Gastroesophageal sphincter (tissue), 4 donors: ENCODE measurements at regions not wholly inside any gene's neighbourhood (a gene's known extent, or its start where the extent isn't known, plus 50 kb on each side); places are given as distances from the start of the nearest gene placed in this dataset.

Source experiments
- ATAC-seq: fragments of 150-250 bp; one replicate; pipeline ENCODE4 v1.9.1; 2016; ENCODE audit warnings: mild to moderate bottlenecking, moderate library complexity
- H3K27ac ChIP-seq, 4 donors: fragments of 200-600 bp; sonication (generic) in 3 of 4; 1 replicate in 3 of 4; 2 replicates in 1 of 4; pipeline ENCODE4 v1.5.1; 2016 to 2019
- H3K27me3 ChIP-seq: fragments of 200-600 bp; sonication (generic); one replicate; pipeline ENCODE4 v1.5.1; 2019
- H3K36me3 ChIP-seq, 2 donors: fragments of 200-600 bp; sonication (generic); one replicate each; pipeline ENCODE4 v1.5.1; 2019; ENCODE audit warnings: control low read depth in 1 of 2
- H3K4me1 ChIP-seq, 3 donors: fragments of 200-600 bp; sonication (generic); 1 replicate in 2 of 3; 2 replicates in 1 of 3; pipeline ENCODE4 v1.5.1; 2016 to 2019; ENCODE audit warnings: control low read depth in 2 of 3
- H3K4me3 ChIP-seq, 2 donors: fragments of 200-600 bp; sonication (generic); one replicate each; pipeline ENCODE4 v1.5.1; 2019; ENCODE audit warnings: mild to moderate bottlenecking in 1 of 2, moderate library complexity in 1 of 2
- H3K9me3 ChIP-seq, 3 donors: fragments of 200-600 bp; sonication (generic); one replicate each; pipeline ENCODE4 v1.5.1; 2017 to 2019; ENCODE audit warnings: control low read depth in 2 of 3
- EP300 ChIP-seq: sonication (generic); formaldehyde crosslinking; IDR thresholded peaks from one replicate; pipeline ENCODE4 v1.6.1; 2017; ENCODE audit warnings: antibody characterized with exemption, mild to moderate bottlenecking
- POLR2A ChIP-seq, 2 donors: fragments of 450-650 bp; IDR thresholded peaks; one replicate each; pipeline ENCODE4 v1.6.1; 2017; ENCODE audit warnings: antibody characterized with exemption in 2 of 2, mild to moderate bottlenecking in 2 of 2, moderate library complexity in 1 of 2
- POLR2AphosphoS5 ChIP-seq: sonication (generic); formaldehyde crosslinking; IDR thresholded peaks from one replicate; pipeline ENCODE4 v1.6.1; 2017; ENCODE audit warnings: antibody characterized with exemption
- WGBS, 2 donors: methylation state at CpG; one replicate each; pipeline ENCODE4 v1.1.5; 2018; ENCODE audit warnings: low coverage in 1 of 2; 5-methylcytosine and 5-hydroxymethylcytosine counted together
- TF ChIP-seq, protein P1 (sequence below), 4 experiments: fragments of 200-600 bp in 2 of 4; fragments of 450-650 bp in 2 of 4; sonication (generic) in 1 of 4; IDR thresholded peaks; one replicate each; pipeline ENCODE4 v1.5.1; 2017 to 2019; ENCODE audit warnings: antibody characterized with exemption in 4 of 4, mild to moderate bottlenecking in 2 of 4, moderate library complexity in 2 of 4

DNA sequence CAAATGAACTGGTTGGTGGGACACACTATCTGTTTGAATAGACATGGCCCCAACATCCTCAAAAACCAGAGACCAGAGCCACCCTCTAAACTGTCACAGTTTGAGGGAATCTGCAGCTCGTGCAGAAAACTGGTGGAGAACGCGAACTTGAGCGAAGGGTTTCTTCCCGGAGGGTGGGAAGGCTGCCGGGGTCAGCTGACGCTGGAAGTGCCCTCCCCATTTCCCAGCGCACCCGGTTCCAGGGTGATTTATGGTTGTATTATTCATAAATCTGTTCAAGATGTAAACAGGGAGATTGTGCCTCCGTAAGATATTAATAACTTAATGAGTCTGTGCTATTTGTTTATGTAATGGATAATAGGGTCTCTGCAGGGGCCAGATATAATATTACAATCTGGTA is 1396.7 kb downstream of the BRD1 start:
- no peak for TF ChIP-seq POLR2A (IDR thresholded peaks at IDR 0.05)
- TF ChIP-seq, protein P1, sequence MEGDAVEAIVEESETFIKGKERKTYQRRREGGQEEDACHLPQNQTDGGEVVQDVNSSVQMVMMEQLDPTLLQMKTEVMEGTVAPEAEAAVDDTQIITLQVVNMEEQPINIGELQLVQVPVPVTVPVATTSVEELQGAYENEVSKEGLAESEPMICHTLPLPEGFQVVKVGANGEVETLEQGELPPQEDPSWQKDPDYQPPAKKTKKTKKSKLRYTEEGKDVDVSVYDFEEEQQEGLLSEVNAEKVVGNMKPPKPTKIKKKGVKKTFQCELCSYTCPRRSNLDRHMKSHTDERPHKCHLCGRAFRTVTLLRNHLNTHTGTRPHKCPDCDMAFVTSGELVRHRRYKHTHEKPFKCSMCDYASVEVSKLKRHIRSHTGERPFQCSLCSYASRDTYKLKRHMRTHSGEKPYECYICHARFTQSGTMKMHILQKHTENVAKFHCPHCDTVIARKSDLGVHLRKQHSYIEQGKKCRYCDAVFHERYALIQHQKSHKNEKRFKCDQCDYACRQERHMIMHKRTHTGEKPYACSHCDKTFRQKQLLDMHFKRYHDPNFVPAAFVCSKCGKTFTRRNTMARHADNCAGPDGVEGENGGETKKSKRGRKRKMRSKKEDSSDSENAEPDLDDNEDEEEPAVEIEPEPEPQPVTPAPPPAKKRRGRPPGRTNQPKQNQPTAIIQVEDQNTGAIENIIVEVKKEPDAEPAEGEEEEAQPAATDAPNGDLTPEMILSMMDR (IDR thresholded peaks at IDR 0.05): no peak
- no peak for TF ChIP-seq EP300
- TF ChIP-seq POLR2AphosphoS5: no peak
- no peaks in the 10 kb centered on the region for H3K36me3 ChIP-seq
- no peak overlapping the region for H3K27ac ChIP-seq
- H3K4me1 ChIP-seq: no peaks in the 10 kb centered on the region
- H3K4me3 ChIP-seq: no peak overlapping the region
- peaks cover 76% of the 10 kb centered on the region for H3K27me3 ChIP-seq
- ATAC-seq: no peak
- 20 to 66% methylated on average over 1 to 9 of the region's 10 CpGs for WGBS, 2 donors
- H3K9me3 ChIP-seq: no peaks in the 10 kb centered on the region

DNA sequence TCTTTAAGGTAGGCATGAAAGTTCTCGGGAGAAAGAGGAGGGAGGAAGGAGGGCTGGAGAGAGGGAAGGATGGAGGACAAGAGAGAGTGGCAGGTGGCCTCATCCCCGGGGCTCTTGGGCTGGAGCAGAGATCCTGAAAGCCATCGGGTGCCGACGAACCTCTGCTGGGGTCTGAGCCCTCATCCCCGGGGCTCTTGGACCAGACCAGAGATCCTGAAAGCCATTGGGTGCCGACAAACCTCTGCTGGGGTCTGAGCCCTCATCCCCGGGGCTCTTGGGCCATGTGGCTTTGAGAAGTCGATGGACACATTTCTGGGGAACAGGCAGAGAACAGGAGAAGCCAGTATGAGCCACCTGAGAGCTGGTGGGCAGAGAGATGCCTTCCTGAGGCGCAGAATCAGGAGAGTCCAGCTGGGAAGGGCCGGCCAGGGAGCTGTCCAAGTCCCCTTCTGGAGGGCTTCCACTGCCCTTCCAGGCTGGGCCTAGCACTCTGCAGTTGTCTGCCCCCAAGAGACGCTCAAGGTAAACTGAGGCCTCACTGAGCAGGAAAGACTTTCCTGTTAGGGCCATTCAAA is 1398.1 kb downstream of the BRD1 start:
- Histone ChIP-seq H3K9me3 (no peaks in the 10 kb centered on the region), H3K4me3 (no peak overlapping the region), H3K36me3 (no peaks in the 10 kb centered on the region), H3K27me3 (peaks cover 85% of the 10 kb centered on the region), H3K27ac (no peak overlapping the region), H3K4me1 (no peaks in the 10 kb centered on the region)
- no peak for ATAC-seq
- TF ChIP-seq POLR2AphosphoS5: no peak
- TF ChIP-seq EP300: no peak
- no peak for TF ChIP-seq POLR2A (IDR thresholded peaks at IDR 0.05)
- TF ChIP-seq, protein P1 (IDR thresholded peaks at IDR 0.05): no peak
- 67 to 75% methylated on average over 1 to 7 of the region's 12 CpGs for WGBS, 2 donors

GRCh38 chr22:48428631-48429371 is 1398.9 kb downstream of the BRD1 start:
- Histone ChIP-seq H3K27me3 (peaks cover 79% of the 10 kb centered on the region), H3K4me1 (no peaks in the 10 kb centered on the region), H3K27ac (no peak overlapping the region), H3K36me3 (no peaks in the 10 kb centered on the region), H3K9me3 (no peaks in the 10 kb centered on the region), H3K4me3 (no peak overlapping the region)
- TF ChIP-seq, protein P1 (IDR thresholded peaks at IDR 0.05): no peak
- TF ChIP-seq POLR2AphosphoS5 (no peak), EP300 (no peak), POLR2A (IDR thresholded peaks at IDR 0.05) (no peak)
- whole genome bisulfite sequencing, 2 donors: 66 to 74% methylated on average over 14 of the region's 18 CpGs
- no peak for ATAC-seq

DNA sequence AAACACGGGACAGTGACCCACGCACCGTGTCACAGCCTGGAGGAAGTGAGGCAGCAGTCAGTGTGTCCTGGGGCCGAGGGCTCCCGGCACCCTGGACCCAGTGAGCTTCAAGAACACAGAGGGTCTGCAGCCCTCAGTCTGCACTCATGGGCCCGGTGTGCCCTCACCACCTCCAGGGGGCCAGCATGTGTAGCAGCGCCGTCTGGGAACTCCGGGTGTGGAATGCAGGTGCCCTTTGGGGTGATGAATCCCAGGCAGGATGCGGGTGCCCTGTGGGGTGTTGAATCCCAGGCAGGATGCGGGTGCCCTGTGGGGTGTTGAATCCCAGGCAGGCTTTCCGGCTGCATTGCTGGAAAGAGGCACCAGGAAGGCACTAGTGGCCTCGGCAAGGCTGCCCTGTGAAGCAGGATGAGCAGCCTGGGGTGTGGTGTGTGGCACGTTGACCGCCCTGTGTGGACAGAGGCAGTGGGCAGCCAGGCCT is 1399.9 kb downstream of the BRD1 start:
- Histone ChIP-seq H3K36me3 (no peaks in the 10 kb centered on the region), H3K4me1 (no peaks in the 10 kb centered on the region), H3K4me3 (no peak overlapping the region), H3K9me3 (no peaks in the 10 kb centered on the region), H3K27me3 (peaks cover 75% of the 10 kb centered on the region), H3K27ac (no peak overlapping the region)
- TF ChIP-seq, protein P1 (IDR thresholded peaks at IDR 0.05): no peak
- TF ChIP-seq POLR2AphosphoS5 (no peak), EP300 (no peak)
- 80% methylated on average over 1 of the region's 15 CpGs; no CpG with 5 or more reads in 1 of the 2 donors for WGBS, 2 donors
- ATAC-seq: no peak
